H9 (cell line): ENCODE measurements at regions not wholly inside any gene's neighbourhood (a gene's known extent, or its start where the extent isn't known, plus 50 kb on each side); places are given as distances from the start of the nearest gene placed in this dataset.

ENCODE experiments used
- DNase-seq: peaks from one replicate; pipeline ENCODE4 v3.0.0-alpha.2; 2017
- H2AFZ ChIP-seq: one replicate; pipeline ENCODE4 v1.6.1; 2013; ENCODE audit warnings: mild to moderate bottlenecking, low read length, control low read depth, moderate library complexity
- H2AK5ac ChIP-seq: 2 replicates; pipeline ENCODE4 v1.6.1; 2013; ENCODE audit warnings: low read length, control low read depth, mixed read lengths; ENCODE audit not compliant: insufficient read length
- H2BK120ac ChIP-seq: one replicate; pipeline ENCODE4 v1.6.1; 2013; ENCODE audit warnings: low read depth, mild to moderate bottlenecking, low read length, control low read depth, inconsistent platforms; ENCODE audit not compliant: poor library complexity, severe bottlenecking
- H2BK12ac ChIP-seq: 2 replicates; pipeline ENCODE4 v1.6.1; 2013; ENCODE audit warnings: low read length, control low read depth, mixed read lengths, low read depth; ENCODE audit not compliant: insufficient read length
- H2BK15ac ChIP-seq: 2 replicates; pipeline ENCODE4 v1.6.1; 2013; ENCODE audit warnings: low read depth, low read length, control low read depth
- H2BK20ac ChIP-seq: one replicate; pipeline ENCODE4 v1.6.1; 2013; ENCODE audit warnings: low read depth, mild to moderate bottlenecking, low read length, control low read depth, inconsistent platforms; ENCODE audit not compliant: poor library complexity, severe bottlenecking
- H2BK5ac ChIP-seq: 2 replicates; pipeline ENCODE4 v1.6.1; 2013; ENCODE audit warnings: low read length, control low read depth, mixed read lengths; ENCODE audit not compliant: insufficient read length
- H3K14ac ChIP-seq: 2 replicates; pipeline ENCODE4 v1.6.1; 2013; ENCODE audit warnings: low read length, control low read depth; ENCODE audit not compliant: insufficient read depth
- H3K18ac ChIP-seq: 2 replicates; pipeline ENCODE4 v1.6.1; 2013; ENCODE audit warnings: low read depth, mild to moderate bottlenecking, mixed read lengths, low read length, control low read depth; ENCODE audit not compliant: insufficient read length
- H3K23ac ChIP-seq: 2 replicates; pipeline ENCODE4 v1.6.1; 2013; ENCODE audit warnings: low read length, control low read depth, mixed read lengths, low read depth; ENCODE audit not compliant: insufficient read length
- H3K23me2 ChIP-seq: 2 replicates; pipeline ENCODE4 v1.6.1; 2013; ENCODE audit warnings: low read depth, mild to moderate bottlenecking, mixed read lengths, low read length, control low read depth; ENCODE audit not compliant: insufficient read length, poor library complexity, severe bottlenecking
- H3K27ac ChIP-seq: 2 replicates; pipeline ENCODE4 v1.5.1; 2013; ENCODE audit warnings: low read length, control low read depth, mixed read lengths, low read depth; ENCODE audit not compliant: insufficient read length
- H3K27me3 ChIP-seq: 2 replicates; pipeline ENCODE4 v1.6.1; 2013; ENCODE audit warnings: low read length, control low read depth, inconsistent platforms; ENCODE audit not compliant: insufficient read depth
- H3K4ac ChIP-seq: 2 replicates; pipeline ENCODE4 v1.6.1; 2013; ENCODE audit warnings: low read depth, mild to moderate bottlenecking, control low read depth, inconsistent platforms, low read length, moderate library complexity
- H3K4me1 ChIP-seq: 2 replicates; pipeline ENCODE4 v1.6.1; 2013; ENCODE audit warnings: low read length, control low read depth, inconsistent platforms; ENCODE audit not compliant: insufficient read depth
- H3K4me2 ChIP-seq: 2 replicates; pipeline ENCODE4 v1.6.1; 2013; ENCODE audit warnings: low read length, control low read depth, mixed read lengths; ENCODE audit not compliant: insufficient read length, insufficient read depth
- H3K56ac ChIP-seq: 2 replicates; pipeline ENCODE4 v1.6.1; 2013; ENCODE audit warnings: low read depth, mild to moderate bottlenecking, mixed read lengths, low read length, control low read depth; ENCODE audit not compliant: insufficient read length
- H3K79me1 ChIP-seq: 2 replicates; pipeline ENCODE4 v1.6.1; 2013; ENCODE audit warnings: low read depth, mild to moderate bottlenecking, moderate library complexity, low read length, control low read depth, inconsistent platforms; ENCODE audit not compliant: insufficient read depth, poor library complexity, severe bottlenecking
- H3K79me2 ChIP-seq: 2 replicates; pipeline ENCODE4 v1.6.1; 2013; ENCODE audit warnings: low read length, control low read depth, inconsistent platforms; ENCODE audit not compliant: insufficient read depth
- H3K9ac ChIP-seq: 2 replicates; pipeline ENCODE4 v1.6.1; 2013; ENCODE audit warnings: low read length, control low read depth, mixed read lengths; ENCODE audit not compliant: insufficient read length; ENCODE audit errors: extremely low read depth
- H3K9me3 ChIP-seq: one replicate; pipeline ENCODE4 v1.6.1; 2013; ENCODE audit warnings: low read depth, low read length, inconsistent platforms; ENCODE audit not compliant: control insufficient read depth
- H3T11ph ChIP-seq: one replicate; pipeline ENCODE4 v1.6.1; 2013; ENCODE audit warnings: mild to moderate bottlenecking, low read length, control low read depth, inconsistent platforms
- H4K20me1 ChIP-seq: one replicate; pipeline ENCODE4 v1.6.1; 2013; ENCODE audit not compliant: control insufficient read depth, insufficient read length, insufficient read depth
- H4K5ac ChIP-seq: 2 replicates; pipeline ENCODE4 v1.6.1; 2013; ENCODE audit warnings: low read depth, mild to moderate bottlenecking, mixed read lengths, low read length, control low read depth; ENCODE audit not compliant: insufficient read length
- H4K8ac ChIP-seq: replicated peaks from 2 replicates; pipeline ENCODE4 v1.6.1; 2013; ENCODE audit warnings: low read length, control low read depth, mixed read lengths, low read depth; ENCODE audit not compliant: insufficient read length
- H4K91ac ChIP-seq: 2 replicates; pipeline ENCODE4 v1.6.1; 2013; ENCODE audit warnings: low read depth, mild to moderate bottlenecking, moderate library complexity, mixed read lengths, low read length, control low read depth; ENCODE audit not compliant: insufficient read length
- H3K27ac Mint-ChIP-seq, 3 experiments: 2 replicates in 2 of 3; 3 replicates in 1 of 3; pipeline ENCODE4 v1.8.0; 2020 to 2021; ENCODE audit warnings: mixed read lengths in 3 of 3, mild to moderate bottlenecking in 1 of 3, moderate library complexity in 1 of 3
- H3K27me3 Mint-ChIP-seq: 2 replicates; pipeline ENCODE4 v1.8.0; 2021; ENCODE audit warnings: low read depth, mild to moderate bottlenecking, moderate library complexity, mixed read lengths
- H3K36me3 Mint-ChIP-seq, 3 experiments: 2 replicates in 2 of 3; 3 replicates in 1 of 3; pipeline ENCODE4 v1.8.0; 2020 to 2021; ENCODE audit warnings: low read depth in 3 of 3, mixed read lengths in 3 of 3; ENCODE audit not compliant: insufficient read depth in 1 of 3
- H3K4me1 Mint-ChIP-seq, 2 experiments: 2 replicates each; pipeline ENCODE4 v1.8.0; 2020; ENCODE audit warnings: mixed read lengths in 2 of 2
- H3K4me3 Mint-ChIP-seq, 2 experiments: 2 replicates in 1 of 2; 3 replicates in 1 of 2; pipeline ENCODE4 v1.8.0; 2020 to 2021; ENCODE audit warnings: mild to moderate bottlenecking in 2 of 2, mixed read lengths in 2 of 2, moderate library complexity in 1 of 2
- H3K9me3 Mint-ChIP-seq, 2 experiments: 2 replicates in 1 of 2; 3 replicates in 1 of 2; pipeline ENCODE4 v1.8.0; 2020; ENCODE audit warnings: mild to moderate bottlenecking in 2 of 2, mixed read lengths in 2 of 2, moderate library complexity in 1 of 2
- WGBS: extraction: QIAGEN DNeasy Blood & Tissue Kit; methylation state at CpG from one replicate; pipeline ENCODE4 v1.1.7; 2013; ENCODE audit warnings: missing lambda C conversion rate, low lambda C conversion rate, mixed read lengths; ENCODE audit not compliant: insufficient read length; ENCODE audit errors: extremely low coverage; 5-methylcytosine and 5-hydroxymethylcytosine counted together
- TF ChIP-seq, protein P1 (sequence below): fragments of 200-600 bp; sonication (generic); conservative IDR thresholded peaks from 3 replicates; pipeline ENCODE4 v1.8.0; 2021; ENCODE audit warnings: antibody characterized with exemption, mild to moderate bottlenecking

DNA sequence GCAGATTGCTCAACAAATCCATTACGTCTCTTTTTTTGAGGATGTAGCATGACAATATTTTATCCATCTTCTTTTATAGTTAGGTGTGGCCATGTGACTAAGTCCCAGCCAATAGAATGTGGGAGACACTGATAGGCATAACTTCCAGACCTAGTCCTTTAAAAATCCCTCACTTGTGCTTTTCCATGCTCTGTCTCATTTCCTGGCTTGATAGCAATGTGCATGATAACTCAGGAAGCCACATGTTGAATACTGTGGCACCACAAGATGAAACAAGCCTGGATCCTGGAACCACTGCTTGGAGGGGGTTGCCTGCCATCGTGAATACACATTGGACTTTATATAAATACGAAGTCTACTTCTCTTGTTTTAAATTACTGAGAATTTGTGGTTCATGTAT, 184.0 kb upstream of the NEIL3 start:
- TF ChIP-seq, protein P1, sequence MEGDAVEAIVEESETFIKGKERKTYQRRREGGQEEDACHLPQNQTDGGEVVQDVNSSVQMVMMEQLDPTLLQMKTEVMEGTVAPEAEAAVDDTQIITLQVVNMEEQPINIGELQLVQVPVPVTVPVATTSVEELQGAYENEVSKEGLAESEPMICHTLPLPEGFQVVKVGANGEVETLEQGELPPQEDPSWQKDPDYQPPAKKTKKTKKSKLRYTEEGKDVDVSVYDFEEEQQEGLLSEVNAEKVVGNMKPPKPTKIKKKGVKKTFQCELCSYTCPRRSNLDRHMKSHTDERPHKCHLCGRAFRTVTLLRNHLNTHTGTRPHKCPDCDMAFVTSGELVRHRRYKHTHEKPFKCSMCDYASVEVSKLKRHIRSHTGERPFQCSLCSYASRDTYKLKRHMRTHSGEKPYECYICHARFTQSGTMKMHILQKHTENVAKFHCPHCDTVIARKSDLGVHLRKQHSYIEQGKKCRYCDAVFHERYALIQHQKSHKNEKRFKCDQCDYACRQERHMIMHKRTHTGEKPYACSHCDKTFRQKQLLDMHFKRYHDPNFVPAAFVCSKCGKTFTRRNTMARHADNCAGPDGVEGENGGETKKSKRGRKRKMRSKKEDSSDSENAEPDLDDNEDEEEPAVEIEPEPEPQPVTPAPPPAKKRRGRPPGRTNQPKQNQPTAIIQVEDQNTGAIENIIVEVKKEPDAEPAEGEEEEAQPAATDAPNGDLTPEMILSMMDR: no peak
- Histone ChIP-seq H2AFZ (no peak overlapping the region), H3K14ac (no peak overlapping the region), H4K5ac (no peak overlapping the region), H3K23ac (no peak overlapping the region), H3K27me3 (no peaks in the 10 kb centered on the region), H3K9ac (no peak overlapping the region), H3K56ac (no peak overlapping the region), H3K79me1 (no peaks in the 10 kb centered on the region), H2BK12ac (no peak overlapping the region), H2BK15ac (no peak overlapping the region), H2AK5ac (no peak overlapping the region), H3K23me2 (no peaks in the 10 kb centered on the region), H3K4me2 (no peak overlapping the region), H2BK20ac (no peak overlapping the region), H3K9me3 (no peaks in the 10 kb centered on the region), H3K18ac (no peak overlapping the region), H2BK120ac (no peak overlapping the region), H4K8ac (no peak overlapping the region), H2BK5ac (no peak overlapping the region), H3K27ac (no peak overlapping the region), H3K4me1 (no peaks in the 10 kb centered on the region), H3K79me2 (no peaks in the 10 kb centered on the region), H3K4ac (no peak overlapping the region), H3T11ph (no peak overlapping the region), H4K20me1 (no peaks in the 10 kb centered on the region), H4K91ac (no peak overlapping the region)
- Mint-ChIP-seq H3K4me3 (no peak overlapping the region), H3K9me3 (peaks cover 17 to 19% of the 10 kb centered on the region in 2 experiments), H3K27me3 (no peaks in the 10 kb centered on the region), H3K4me1 (no peaks in the 10 kb centered on the region), H3K27ac (no peak overlapping the region), H3K36me3 (peaks cover 10 to 29% (median 19%) of the 10 kb centered on the region in 3 experiments)
- no CpG with 5 or more reads among the region's 3 CpGs for WGBS
- no peak for DNase-seq
